SJSA1 (cell line): ENCODE measurements at regions not wholly inside any gene's neighbourhood (a gene's known extent, or its start where the extent isn't known, plus 50 kb on each side); places are given as distances from the start of the nearest gene placed in this dataset.

ENCODE experiments used
- DNase-seq, 2 experiments: peaks; one replicate each; pipeline ENCODE4 v3.0.0-alpha.2; 2015 to 2020; ENCODE audit warnings: low spot score in 2 of 2, low read depth in 1 of 2
- H3K27ac ChIP-seq: fragments of 250-450 bp; sonication (Bioruptor Pico); 2 replicates; pipeline ENCODE4 v1.5.1; 2020; ENCODE audit warnings: mild to moderate bottlenecking, moderate library complexity
- H3K27me3 ChIP-seq: fragments of 250-450 bp; sonication (Bioruptor Pico); replicated peaks from 2 replicates; pipeline ENCODE4 v1.5.1; 2020; ENCODE audit warnings: mild to moderate bottlenecking, moderate library complexity
- H3K36me3 ChIP-seq: fragments of 250-450 bp; sonication (Bioruptor Pico); 2 replicates; pipeline ENCODE4 v1.5.1; 2020; ENCODE audit warnings: mild to moderate bottlenecking
- H3K4me1 ChIP-seq: fragments of 250-450 bp; sonication (Bioruptor Pico); replicated peaks from 2 replicates; pipeline ENCODE4 v1.6.1; 2021; ENCODE audit warnings: mild to moderate bottlenecking
- H3K4me3 ChIP-seq: fragments of 250-450 bp; sonication (Bioruptor Pico); 2 replicates; pipeline ENCODE4 v1.5.1; 2020; ENCODE audit warnings: mild to moderate bottlenecking
- H3K9me3 ChIP-seq: fragments of 250-450 bp; sonication (Bioruptor Pico); replicated peaks from 2 replicates; pipeline ENCODE4 v1.5.1; 2020; ENCODE audit warnings: mild to moderate bottlenecking

DNA sequence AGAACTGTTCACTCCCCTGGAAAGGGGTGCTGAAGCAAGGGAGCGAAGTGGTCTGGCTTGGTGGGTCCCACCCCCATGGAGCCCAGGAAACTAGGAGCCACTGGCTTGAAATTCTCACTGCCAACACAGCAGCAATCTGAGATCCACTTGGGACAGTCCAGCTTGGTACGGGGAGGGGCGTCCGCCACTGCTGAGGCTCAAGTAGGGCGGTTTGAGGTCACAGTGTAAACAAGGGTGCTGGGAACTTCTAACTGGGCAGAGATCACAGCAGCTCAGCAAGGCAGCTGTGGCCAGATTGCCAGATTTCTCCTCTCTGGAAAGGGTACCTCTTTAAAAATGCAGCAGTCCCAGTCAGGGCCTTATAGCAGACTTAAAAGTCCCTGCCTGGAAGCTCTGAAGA, 53.9 kb upstream of the GALNTL6 start:
- H3K4me1 ChIP-seq, result no peaks in the 10 kb centered on the region
- H3K36me3 ChIP-seq, result no peaks in the 10 kb centered on the region
- no peaks in the 10 kb centered on the region for H3K9me3 ChIP-seq
- no peaks in the 10 kb centered on the region for H3K27me3 ChIP-seq
- H3K4me3 ChIP-seq, result no peak overlapping the region
- no peak overlapping the region for H3K27ac ChIP-seq
- DNase-seq, result no peak

DNA sequence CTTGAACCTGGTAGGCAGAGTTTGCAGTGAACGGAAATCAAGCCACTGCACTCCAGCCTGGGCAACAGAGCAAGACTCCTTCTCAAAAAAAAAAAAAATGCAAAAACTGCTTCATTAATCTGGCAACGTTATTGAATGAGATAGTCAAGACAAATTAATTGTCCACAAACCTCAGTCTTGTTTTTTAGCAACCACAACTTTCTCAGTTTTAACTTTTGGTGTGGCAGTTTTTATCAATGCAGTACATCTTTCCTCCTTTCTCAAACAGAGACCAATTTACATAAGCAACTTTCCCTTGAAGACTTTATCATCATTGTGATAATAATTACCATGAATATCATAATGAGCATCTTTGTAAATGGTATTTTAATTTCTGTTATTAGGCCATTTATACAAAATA, 61.7 kb upstream of the GALNTL6 start:
- no peaks in the 10 kb centered on the region for H3K9me3 ChIP-seq
- H3K4me3 ChIP-seq, result no peak overlapping the region
- H3K27me3 ChIP-seq, result no peaks in the 10 kb centered on the region
- no peak overlapping the region for H3K27ac ChIP-seq
- DNase-seq, result no peak
- H3K4me1 ChIP-seq, result no peaks in the 10 kb centered on the region
- no peaks in the 10 kb centered on the region for H3K36me3 ChIP-seq

DNA sequence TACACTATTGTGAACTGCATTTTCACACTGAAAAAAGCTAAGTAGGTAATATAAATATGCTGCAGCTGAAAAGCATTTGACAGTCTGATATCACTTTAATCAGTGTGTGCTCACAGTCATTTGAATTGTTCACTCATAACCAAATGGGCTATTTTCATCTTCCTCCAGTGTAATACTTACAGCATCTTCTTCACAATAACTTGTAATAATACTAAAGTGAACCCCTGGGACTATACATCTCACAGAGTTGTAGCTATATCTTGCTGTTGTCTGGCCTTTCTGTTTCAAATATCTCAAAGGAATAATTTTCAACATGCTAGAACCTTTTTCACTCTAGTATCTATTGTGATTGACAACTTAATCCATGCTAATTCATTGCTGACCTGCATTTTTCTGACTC, 66.8 kb upstream of the GALNTL6 start:
- H3K4me1 ChIP-seq, result no peaks in the 10 kb centered on the region
- no peak overlapping the region for H3K27ac ChIP-seq
- no peak overlapping the region for H3K4me3 ChIP-seq
- H3K36me3 ChIP-seq, result no peaks in the 10 kb centered on the region
- 0 out of 2 replicates have a peak, but pooled peaks cover 3% of the 10 kb centered on the region for H3K27me3 ChIP-seq
- no peak for DNase-seq
- no peaks in the 10 kb centered on the region for H3K9me3 ChIP-seq

DNA sequence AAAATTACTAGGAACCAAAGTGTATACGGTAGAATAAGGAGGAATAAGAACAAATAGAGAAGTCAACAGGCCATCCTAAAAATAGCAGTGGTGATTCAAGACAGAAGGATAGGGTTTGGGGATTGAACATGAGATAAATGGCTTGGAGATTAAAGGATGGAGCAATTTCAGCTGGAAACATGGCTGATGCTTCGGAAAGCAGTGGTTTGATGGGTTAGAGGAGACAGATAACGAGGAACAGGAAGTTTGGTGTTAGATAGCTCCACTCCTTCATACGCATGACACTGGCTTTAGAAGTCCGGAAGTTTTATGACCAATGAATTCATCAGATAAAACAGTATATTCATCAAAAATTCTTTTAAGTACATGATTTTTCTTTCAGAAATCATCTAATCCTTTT, 70.8 kb upstream of the GALNTL6 start:
- Histone ChIP-seq H3K4me3 (no peak overlapping the region), H3K27me3 (0 out of 2 replicates have a peak, but pooled peaks cover 3% of the 10 kb centered on the region), H3K27ac (no peak overlapping the region), H3K4me1 (no peaks in the 10 kb centered on the region), H3K36me3 (no peaks in the 10 kb centered on the region), H3K9me3 (no peaks in the 10 kb centered on the region)
- no peak for DNase-seq

GRCh38 chr4:171727185-171727584, 86.0 kb upstream of the GALNTL6 start:
- Histone ChIP-seq H3K9me3 (no peaks in the 10 kb centered on the region), H3K4me1 (no peaks in the 10 kb centered on the region), H3K4me3 (no peak overlapping the region), H3K27me3 (no peaks in the 10 kb centered on the region), H3K36me3 (no peaks in the 10 kb centered on the region), H3K27ac (no peak overlapping the region)
- no peak for DNase-seq

DNA sequence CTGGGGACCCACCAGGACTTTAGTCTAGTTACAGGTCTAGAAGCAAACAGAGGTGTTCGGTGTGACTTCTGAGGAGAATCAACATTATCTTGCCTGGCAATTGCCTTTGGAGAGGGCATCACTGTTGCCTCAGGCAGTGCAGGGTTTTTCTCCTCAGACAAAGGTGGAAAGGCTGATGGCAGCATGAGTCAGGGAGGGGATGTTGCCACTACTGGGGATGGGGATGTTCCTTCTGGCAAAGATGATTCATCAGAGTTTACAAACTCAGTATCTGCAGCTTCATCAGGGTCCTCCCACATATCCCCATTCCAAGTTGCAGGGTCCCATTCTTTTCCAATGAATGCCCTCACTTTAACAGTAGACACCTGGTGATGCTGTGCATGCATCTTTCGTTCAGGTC, 91.3 kb upstream of the GALNTL6 start:
- H3K9me3 ChIP-seq, result no peaks in the 10 kb centered on the region
- no peak overlapping the region for H3K4me3 ChIP-seq
- DNase-seq, result no peak
- H3K27me3 ChIP-seq, result no peaks in the 10 kb centered on the region
- no peaks in the 10 kb centered on the region for H3K4me1 ChIP-seq
- H3K27ac ChIP-seq, result no peak overlapping the region
- no peaks in the 10 kb centered on the region for H3K36me3 ChIP-seq

GRCh38 chr4:171719691-171720090, 93.5 kb upstream of the GALNTL6 start:
- no peaks in the 10 kb centered on the region for H3K36me3 ChIP-seq
- DNase-seq, result no peak
- H3K4me3 ChIP-seq, result no peak overlapping the region
- no peaks in the 10 kb centered on the region for H3K9me3 ChIP-seq
- H3K27me3 ChIP-seq, result no peaks in the 10 kb centered on the region
- no peaks in the 10 kb centered on the region for H3K4me1 ChIP-seq
- H3K27ac ChIP-seq, result no peak overlapping the region

DNA sequence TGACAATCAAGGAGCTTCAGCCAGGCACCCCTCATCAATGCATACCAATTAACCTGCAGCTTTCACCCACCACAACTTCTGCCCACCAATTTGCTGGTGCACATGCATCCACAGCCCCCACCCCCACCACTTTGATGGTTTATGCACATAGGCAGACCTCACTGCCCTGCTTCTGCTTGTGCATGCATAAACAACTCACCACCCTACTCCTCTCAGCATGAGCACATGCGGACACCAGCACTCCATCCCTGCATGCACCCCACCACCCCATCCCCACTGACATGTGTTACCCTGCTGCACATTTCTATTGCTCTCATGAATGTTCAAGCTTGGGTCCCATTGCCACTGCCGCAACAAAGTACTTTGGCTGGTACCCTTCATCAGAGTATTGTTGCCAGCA, 94.5 kb upstream of the GALNTL6 start:
- no peaks in the 10 kb centered on the region for H3K36me3 ChIP-seq
- DNase-seq, result no peak
- no peak overlapping the region for H3K4me3 ChIP-seq
- no peaks in the 10 kb centered on the region for H3K9me3 ChIP-seq
- no peak overlapping the region for H3K27ac ChIP-seq
- no peaks in the 10 kb centered on the region for H3K4me1 ChIP-seq
- no peaks in the 10 kb centered on the region for H3K27me3 ChIP-seq

GRCh38 chr4:171718069-171718468, 95.1 kb upstream of the GALNTL6 start:
- no peak for DNase-seq
- Histone ChIP-seq H3K4me1 (no peaks in the 10 kb centered on the region), H3K36me3 (no peaks in the 10 kb centered on the region), H3K9me3 (no peaks in the 10 kb centered on the region), H3K27ac (no peak overlapping the region), H3K4me3 (no peak overlapping the region), H3K27me3 (no peaks in the 10 kb centered on the region)

GRCh38 chr4:171717231-171717741, 95.9 kb upstream of the GALNTL6 start:
- no peaks in the 10 kb centered on the region for H3K9me3 ChIP-seq
- DNase-seq, result no peak
- H3K4me3 ChIP-seq, result no peak overlapping the region
- no peaks in the 10 kb centered on the region for H3K4me1 ChIP-seq
- H3K27me3 ChIP-seq, result no peaks in the 10 kb centered on the region
- no peak overlapping the region for H3K27ac ChIP-seq
- H3K36me3 ChIP-seq, result no peaks in the 10 kb centered on the region

DNA sequence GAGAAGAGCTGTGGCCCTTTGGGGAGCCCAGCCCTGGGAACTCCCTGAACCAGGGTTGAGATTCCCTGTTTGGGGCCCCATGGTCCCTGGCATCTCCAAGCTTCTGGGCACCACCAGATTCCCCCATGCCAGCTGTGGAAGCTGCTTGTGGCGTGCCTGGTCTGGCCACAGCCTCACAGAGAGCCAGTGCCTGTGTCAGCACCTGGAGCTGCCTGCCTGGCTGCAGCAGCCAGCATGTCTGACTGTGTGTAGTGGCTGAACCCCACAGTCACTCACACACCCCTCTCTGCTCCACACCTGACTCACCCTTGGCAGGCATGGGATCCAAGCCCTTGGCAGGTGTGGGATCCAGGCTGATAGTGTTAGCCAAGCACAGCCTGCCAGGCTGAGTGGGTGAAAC, 97.2 kb upstream of the GALNTL6 start:
- no peak overlapping the region for H3K27ac ChIP-seq

GRCh38 chr4:171714791-171715454, 98.3 kb upstream of the GALNTL6 start:
- no peaks in the 10 kb centered on the region for H3K9me3 ChIP-seq
- DNase-seq, result no peak
- no peaks in the 10 kb centered on the region for H3K36me3 ChIP-seq
- no peaks in the 10 kb centered on the region for H3K4me1 ChIP-seq
- no peak overlapping the region for H3K4me3 ChIP-seq
- H3K27me3 ChIP-seq, result no peaks in the 10 kb centered on the region
- no peak overlapping the region for H3K27ac ChIP-seq

More for the DNA sequence above, 97.2 kb upstream of the GALNTL6 start:
- no peaks in the 10 kb centered on the region for H3K9me3 ChIP-seq
- H3K36me3 ChIP-seq, result no peaks in the 10 kb centered on the region
- no peak for DNase-seq
- no peaks in the 10 kb centered on the region for H3K4me1 ChIP-seq
- H3K4me3 ChIP-seq, result no peak overlapping the region
- H3K27me3 ChIP-seq, result no peaks in the 10 kb centered on the region

DNA sequence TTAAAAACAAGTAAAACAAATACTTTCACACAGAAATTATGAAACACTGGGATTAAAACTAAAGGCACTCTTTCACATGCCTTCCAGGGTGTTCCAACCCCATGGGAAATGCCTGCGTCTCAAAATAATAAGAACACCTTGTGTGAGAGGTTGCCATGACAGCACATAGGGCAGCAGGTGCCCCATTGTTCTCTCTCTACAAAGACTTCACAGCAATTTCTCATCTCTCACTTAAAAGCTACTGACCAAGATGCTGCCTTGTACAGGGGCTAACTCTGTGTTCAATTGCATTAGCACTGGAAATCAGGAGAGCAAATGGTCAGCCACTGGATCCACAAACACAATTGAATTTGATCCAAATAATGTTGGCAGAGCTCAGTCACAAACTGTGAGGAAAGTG, 102.5 kb upstream of the GALNTL6 start:
- Histone ChIP-seq H3K36me3 (no peaks in the 10 kb centered on the region), H3K9me3 (no peaks in the 10 kb centered on the region), H3K4me1 (no peaks in the 10 kb centered on the region), H3K27me3 (no peaks in the 10 kb centered on the region), H3K27ac (no peak overlapping the region), H3K4me3 (no peak overlapping the region)
- DNase-seq, result no peak

DNA sequence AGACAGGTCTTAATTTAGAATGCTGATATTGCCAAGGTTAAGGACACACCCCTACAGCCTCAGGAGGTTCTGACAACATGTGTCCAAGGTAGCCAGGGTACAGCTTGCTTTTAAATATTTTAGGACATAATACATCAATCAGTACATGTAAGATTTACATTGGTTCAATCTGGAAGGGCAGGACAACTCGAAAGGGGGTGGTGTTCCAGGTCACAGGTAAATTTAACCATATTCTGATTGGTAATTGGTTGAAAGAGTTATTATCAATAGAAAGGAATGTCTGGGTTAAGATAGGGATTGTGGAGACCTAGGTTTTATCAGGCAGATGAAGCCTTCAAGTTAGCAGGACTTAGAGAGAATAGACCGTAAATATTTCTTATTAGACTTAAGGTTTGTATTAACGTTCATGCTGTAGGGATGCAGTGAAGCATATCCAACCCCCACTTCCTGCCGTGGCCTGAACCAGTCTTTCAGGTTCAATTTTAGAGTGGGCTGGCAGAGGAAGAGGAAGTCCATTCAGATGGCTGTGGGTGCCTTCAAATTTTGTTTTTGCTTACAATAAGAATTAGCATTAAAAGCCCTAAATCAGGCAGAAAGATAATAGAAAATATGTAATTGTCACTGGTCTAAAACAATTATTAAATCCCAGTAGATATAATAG, 136.5 kb upstream of the GALNTL6 start:
- Histone ChIP-seq H3K4me1 (no peaks in the 10 kb centered on the region), H3K4me3 (no peak overlapping the region), H3K9me3 (no peaks in the 10 kb centered on the region), H3K36me3 (no peaks in the 10 kb centered on the region), H3K27me3 (no peaks in the 10 kb centered on the region), H3K27ac (no peak overlapping the region)
- no peak for DNase-seq
